ENCODE measurements at regions not wholly inside any gene's neighbourhood (a gene's known extent, or its start where the extent isn't known, plus 50 kb on each side); places are given as distances from the start of the nearest gene placed in this dataset.

GRCh38 chr20:39155971-39156370 lies 193.8 kb downstream of the DHX35 start:
- no peak for DNase-seq

- DNase-seq: no peak
Measured at GRCh38 chr20:39152742-39153141, 190.6 kb downstream of the DHX35 start.

- DNase-seq: no peak
Measured at GRCh38 chr20:39152126-39152525, 190.0 kb downstream of the DHX35 start.

GRCh38 chr20:39150501-39150900 lies 188.4 kb downstream of the DHX35 start:
- DNase-seq: no peak

- no peak for DNase-seq
Measured at GRCh38 chr20:39146394-39146793, 184.2 kb downstream of the DHX35 start.

- no peak for DNase-seq
Measured at GRCh38 chr20:39145921-39146320, 183.8 kb downstream of the DHX35 start.

- no peak for DNase-seq
Measured at GRCh38 chr20:39144757-39145156, 182.6 kb downstream of the DHX35 start.

GRCh38 chr20:39142407-39143096 lies 180.4 kb downstream of the DHX35 start:
- no peak for DNase-seq

- DNase-seq: no peak
Measured at GRCh38 chr20:39137299-39137698, 175.2 kb downstream of the DHX35 start.

- DNase-seq: no peak
Measured at GRCh38 chr20:39136798-39137197, 174.7 kb downstream of the DHX35 start.

- no peak for DNase-seq
Measured at GRCh38 chr20:39135885-39136544, 173.9 kb downstream of the DHX35 start.

GRCh38 chr20:39133201-39133600 lies 171.1 kb downstream of the DHX35 start:
- DNase-seq: no peak

- DNase-seq: no peak
Measured at GRCh38 chr20:39132511-39132910, 170.4 kb downstream of the DHX35 start.

- no peak for DNase-seq
Measured at GRCh38 chr20:39132093-39132492, 169.9 kb downstream of the DHX35 start.

- DNase-seq: no peak
Measured at GRCh38 chr20:39130627-39131026, 168.5 kb downstream of the DHX35 start.

- no peak for DNase-seq
Measured at GRCh38 chr20:39129523-39129922, 167.4 kb downstream of the DHX35 start.

GRCh38 chr20:39124064-39124463 lies 161.9 kb downstream of the DHX35 start:
- no peak for DNase-seq

- DNase-seq: no peak
Measured at GRCh38 chr20:39123185-39123557, 161.0 kb downstream of the DHX35 start.

GRCh38 chr20:39117491-39117890 lies 155.3 kb downstream of the DHX35 start:
- DNase-seq: peak; percentile 67

GRCh38 chr20:39116020-39116419 lies 153.9 kb downstream of the DHX35 start:
- DNase-seq: no peak

GRCh38 chr20:39112178-39112743 lies 150.1 kb downstream of the DHX35 start:
- DNase-seq: peak; percentile 36

- no peak for DNase-seq
Measured at GRCh38 chr20:39111359-39112177, 149.4 kb downstream of the DHX35 start.

GRCh38 chr20:39110819-39111136 lies 148.6 kb downstream of the DHX35 start:
- DNase-seq: no peak
